T-helper 2 cell treated with Interferon-gamma antibody and Interleukin-4, amounts not matched to agents 5 μg/mL and 100 μg/mL, for 36 hours (primary cell): ENCODE measurements at regions not wholly inside any gene's neighbourhood (a gene's known extent, or its start where the extent isn't known, plus 50 kb on each side); places are given as distances from the start of the nearest gene placed in this dataset.

Experiments
- DNase-seq: peaks from one replicate; pipeline ENCODE4 v3.0.0; 2021; ENCODE audit warnings: low spot score
- H3K27ac Mint-ChIP-seq: one replicate; pipeline ENCODE4 v1.8.0; 2021; ENCODE audit warnings: mild to moderate bottlenecking, mixed read lengths
- H3K27me3 Mint-ChIP-seq: one replicate; pipeline ENCODE4 v1.8.0; 2021; ENCODE audit warnings: low read depth, mixed read lengths
- H3K36me3 Mint-ChIP-seq: one replicate; pipeline ENCODE4 v1.8.0; 2021; ENCODE audit warnings: low read depth, mixed read lengths
- H3K4me1 Mint-ChIP-seq: one replicate; pipeline ENCODE4 v1.8.0; 2021; ENCODE audit warnings: low read depth, mixed read lengths
- H3K4me3 Mint-ChIP-seq: one replicate; pipeline ENCODE4 v1.8.0; 2022; ENCODE audit warnings: mild to moderate bottlenecking, moderate library complexity, mixed read lengths
- H3K9me3 Mint-ChIP-seq: one replicate; pipeline ENCODE4 v1.8.0; 2021; ENCODE audit warnings: mixed read lengths

DNA sequence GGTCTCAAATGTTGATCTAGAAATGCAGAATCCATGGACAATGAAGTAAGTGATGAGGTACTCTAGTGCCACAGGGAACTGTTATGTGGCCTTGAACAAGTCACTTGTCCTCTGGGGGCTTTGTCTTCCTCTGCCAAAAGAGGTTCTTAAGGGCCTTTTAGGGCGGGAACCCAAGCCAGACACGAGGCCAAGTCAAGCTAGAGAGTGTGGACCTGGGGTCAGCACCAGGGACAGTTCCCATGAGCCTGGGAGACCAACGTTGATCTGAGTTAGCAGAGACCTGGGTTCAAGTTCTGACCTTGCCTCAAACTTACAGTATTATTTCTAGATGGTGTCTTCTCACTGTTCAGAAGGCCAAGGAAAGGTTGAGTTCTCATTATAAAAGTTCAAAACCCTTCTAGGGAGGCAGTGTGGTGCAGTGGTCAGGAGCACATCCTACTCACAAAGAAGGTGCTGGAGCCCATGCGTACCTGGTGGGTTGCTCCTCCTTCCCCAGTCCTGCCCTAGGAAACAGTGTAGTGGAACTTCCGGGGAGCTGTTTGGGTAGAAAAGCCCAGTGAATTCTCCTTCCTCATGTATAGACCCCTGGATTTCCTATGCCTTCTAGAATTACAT, 121.5 kb downstream of the CHST1 start:
- Mint-ChIP-seq H3K27ac (no peak overlapping the region), H3K4me1 (no peaks in the 10 kb centered on the region), H3K27me3 (peaks cover 2% of the 10 kb centered on the region), H3K4me3 (no peak overlapping the region), H3K9me3 (no peaks in the 10 kb centered on the region), H3K36me3 (no peaks in the 10 kb centered on the region)
- DNase-seq: no peak

GRCh38 chr11:45543081-45543480, 122.3 kb downstream of the CHST1 start:
- Mint-ChIP-seq H3K4me1 (no peaks in the 10 kb centered on the region), H3K4me3 (no peak overlapping the region), H3K27ac (no peak overlapping the region), H3K9me3 (no peaks in the 10 kb centered on the region), H3K27me3 (peaks cover 2% of the 10 kb centered on the region), H3K36me3 (no peaks in the 10 kb centered on the region)
- DNase-seq: no peak

DNA sequence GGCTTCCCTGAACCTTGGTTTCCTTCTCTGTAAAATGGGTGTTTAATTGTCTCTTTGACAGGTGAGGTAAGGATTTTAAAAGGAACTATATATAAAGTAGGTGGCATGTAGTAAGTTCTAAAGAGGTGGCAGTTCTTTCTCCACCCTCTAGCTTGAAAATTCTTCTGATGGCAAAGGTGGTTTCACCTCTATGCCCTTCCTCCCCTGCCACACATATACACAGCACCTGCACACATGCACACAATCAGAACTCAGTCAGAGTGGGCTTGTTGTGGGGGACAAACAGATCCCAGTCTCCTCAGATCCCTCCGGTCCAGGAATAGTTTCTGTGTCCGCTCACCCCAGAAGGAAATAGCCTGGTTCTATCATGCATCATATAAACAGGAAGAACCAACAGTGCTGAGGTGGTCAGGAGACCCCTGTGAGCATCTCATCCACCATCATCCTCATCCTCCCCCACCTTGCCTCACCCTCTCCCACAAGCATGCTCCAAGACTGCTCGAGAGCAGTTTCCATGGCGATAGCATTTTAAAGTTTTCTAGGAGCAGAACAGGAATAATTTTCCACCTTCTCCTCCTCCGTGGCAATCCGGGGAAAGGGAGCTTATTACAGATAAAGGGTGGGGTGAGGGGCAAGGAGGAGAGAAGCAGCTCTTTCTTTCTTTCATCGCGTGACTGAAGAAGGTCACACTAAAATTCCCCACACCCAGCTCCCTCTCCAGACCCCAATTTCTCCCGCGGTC, 123.6 kb downstream of the CHST1 start:
- H3K27me3 Mint-ChIP-seq: peaks cover 2% of the 10 kb centered on the region

GRCh38 chr11:45538939-45539338, 126.5 kb downstream of the CHST1 start:
- Mint-ChIP-seq H3K36me3 (no peaks in the 10 kb centered on the region), H3K27me3 (peaks cover 2% of the 10 kb centered on the region), H3K4me1 (no peaks in the 10 kb centered on the region), H3K9me3 (no peaks in the 10 kb centered on the region), H3K27ac (no peak overlapping the region), H3K4me3 (no peak overlapping the region)
- no peak for DNase-seq

More for the DNA sequence above, 123.6 kb downstream of the CHST1 start:
- H3K4me3 Mint-ChIP-seq: no peak overlapping the region
- H3K4me1 Mint-ChIP-seq: no peaks in the 10 kb centered on the region
- DNase-seq: no peak
- H3K27ac Mint-ChIP-seq: no peak overlapping the region
- no peaks in the 10 kb centered on the region for H3K9me3 Mint-ChIP-seq
- no peaks in the 10 kb centered on the region for H3K36me3 Mint-ChIP-seq

- Mint-ChIP-seq H3K27ac (no peak overlapping the region), H3K4me1 (no peaks in the 10 kb centered on the region), H3K4me3 (no peak overlapping the region), H3K36me3 (no peaks in the 10 kb centered on the region), H3K27me3 (peaks cover 2% of the 10 kb centered on the region), H3K9me3 (no peaks in the 10 kb centered on the region)
- DNase-seq: no peak
Measured at GRCh38 chr11:45538363-45538762, 127.1 kb downstream of the CHST1 start.

GRCh38 chr11:45537614-45538013, 127.8 kb downstream of the CHST1 start:
- Mint-ChIP-seq H3K4me3 (no peak overlapping the region), H3K27me3 (peaks cover 2% of the 10 kb centered on the region), H3K9me3 (no peaks in the 10 kb centered on the region), H3K4me1 (no peaks in the 10 kb centered on the region), H3K27ac (no peak overlapping the region), H3K36me3 (no peaks in the 10 kb centered on the region)
- DNase-seq: no peak

GRCh38 chr11:45535033-45535432, 130.4 kb downstream of the CHST1 start:
- Mint-ChIP-seq H3K9me3 (no peaks in the 10 kb centered on the region), H3K4me3 (no peak overlapping the region), H3K27me3 (no peaks in the 10 kb centered on the region), H3K27ac (no peak overlapping the region), H3K4me1 (no peaks in the 10 kb centered on the region), H3K36me3 (no peaks in the 10 kb centered on the region)
- no peak for DNase-seq

DNA sequence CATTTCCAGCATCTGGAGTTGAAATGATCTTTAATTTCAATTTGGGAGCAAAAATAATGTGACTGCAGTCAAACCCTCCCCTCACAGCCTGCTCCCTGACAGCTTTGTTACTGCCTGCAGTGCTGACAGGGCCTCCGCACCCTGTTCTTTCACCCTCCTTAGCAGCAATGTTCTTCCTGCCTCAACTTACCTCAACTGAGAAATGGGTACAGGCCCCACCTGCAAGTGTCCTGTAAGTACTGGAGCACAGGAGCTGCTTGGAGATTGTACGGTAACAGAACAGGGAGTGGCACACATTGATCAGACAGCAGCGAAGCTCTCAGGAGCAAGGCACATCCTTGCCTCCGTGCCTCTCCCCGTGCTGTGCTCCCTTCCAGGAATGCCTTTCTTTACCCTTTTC, 131.3 kb downstream of the CHST1 start:
- no peaks in the 10 kb centered on the region for H3K36me3 Mint-ChIP-seq
- no peak overlapping the region for H3K4me3 Mint-ChIP-seq

DNA sequence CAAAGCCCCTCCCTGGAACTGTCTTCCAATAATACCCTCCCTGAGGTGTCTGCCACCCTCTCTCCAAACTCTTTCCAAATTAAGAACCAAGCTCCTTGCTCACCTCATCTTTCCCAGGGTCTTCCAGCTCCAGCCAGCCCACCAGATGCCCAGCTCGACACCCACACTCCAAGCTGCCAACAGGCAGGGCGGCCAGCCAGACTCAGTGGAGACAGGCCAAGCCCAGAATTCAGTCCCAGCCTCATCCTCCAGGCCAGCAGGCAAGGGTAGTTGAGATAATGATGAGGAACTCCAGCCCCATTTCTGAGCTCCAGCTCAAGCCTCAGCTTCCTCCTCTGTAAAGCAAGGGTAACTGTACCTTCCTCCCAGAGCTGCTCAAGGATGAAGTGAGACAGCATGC, 132.9 kb downstream of the CHST1 start:
- H3K4me3 Mint-ChIP-seq: no peak overlapping the region
- H3K9me3 Mint-ChIP-seq: no peaks in the 10 kb centered on the region
- H3K27me3 Mint-ChIP-seq: no peaks in the 10 kb centered on the region
- no peak for DNase-seq
- peaks cover 5% of the 10 kb centered on the region for H3K4me1 Mint-ChIP-seq
- no peak overlapping the region for H3K27ac Mint-ChIP-seq
- no peaks in the 10 kb centered on the region for H3K36me3 Mint-ChIP-seq

More for the DNA sequence above, 131.3 kb downstream of the CHST1 start:
- no peak for DNase-seq
- H3K4me1 Mint-ChIP-seq: no peaks in the 10 kb centered on the region
- H3K9me3 Mint-ChIP-seq: no peaks in the 10 kb centered on the region
- no peaks in the 10 kb centered on the region for H3K27me3 Mint-ChIP-seq
- H3K27ac Mint-ChIP-seq: no peak overlapping the region

- H3K4me1 Mint-ChIP-seq: peaks cover 5% of the 10 kb centered on the region
Measured at GRCh38 chr11:45530776-45531175, 134.6 kb downstream of the CHST1 start.

GRCh38 chr11:45530111-45530510, 135.3 kb downstream of the CHST1 start:
- no peak overlapping the region for H3K27ac Mint-ChIP-seq
- DNase-seq: no peak
- no peak overlapping the region for H3K4me3 Mint-ChIP-seq
- no peaks in the 10 kb centered on the region for H3K36me3 Mint-ChIP-seq
- H3K9me3 Mint-ChIP-seq: no peaks in the 10 kb centered on the region
- H3K4me1 Mint-ChIP-seq: peaks cover 5% of the 10 kb centered on the region
- no peaks in the 10 kb centered on the region for H3K27me3 Mint-ChIP-seq

More at GRCh38 chr11:45530776-45531175, 134.6 kb downstream of the CHST1 start:
- Mint-ChIP-seq H3K27ac (no peak overlapping the region), H3K4me3 (no peak overlapping the region), H3K9me3 (no peaks in the 10 kb centered on the region), H3K36me3 (no peaks in the 10 kb centered on the region), H3K27me3 (no peaks in the 10 kb centered on the region)
- no peak for DNase-seq

- no peak overlapping the region for H3K27ac Mint-ChIP-seq
- H3K27me3 Mint-ChIP-seq: no peaks in the 10 kb centered on the region
- no peaks in the 10 kb centered on the region for H3K36me3 Mint-ChIP-seq
- H3K4me1 Mint-ChIP-seq: peaks cover 5% of the 10 kb centered on the region
- DNase-seq: no peak
- no peak overlapping the region for H3K4me3 Mint-ChIP-seq
- H3K9me3 Mint-ChIP-seq: no peaks in the 10 kb centered on the region
Measured at GRCh38 chr11:45528435-45528834, 137.0 kb downstream of the CHST1 start.

- Mint-ChIP-seq H3K27ac (no peak overlapping the region), H3K9me3 (peaks cover under 1% of the 10 kb centered on the region), H3K4me1 (peaks cover 5% of the 10 kb centered on the region), H3K27me3 (no peaks in the 10 kb centered on the region), H3K4me3 (no peak overlapping the region), H3K36me3 (no peaks in the 10 kb centered on the region)
- peak; percentile 17 for DNase-seq
Measured at GRCh38 chr11:45527898-45528297, 137.5 kb downstream of the CHST1 start.

GRCh38 chr11:45525393-45525792, 140.0 kb downstream of the CHST1 start:
- Mint-ChIP-seq H3K4me3 (no peak overlapping the region), H3K27me3 (no peaks in the 10 kb centered on the region), H3K36me3 (no peaks in the 10 kb centered on the region), H3K4me1 (peaks cover 5% of the 10 kb centered on the region), H3K27ac (no peak overlapping the region), H3K9me3 (peaks cover 5% of the 10 kb centered on the region)
- DNase-seq: no peak

GRCh38 chr11:45523760-45524159, 141.7 kb downstream of the CHST1 start:
- no peaks in the 10 kb centered on the region for H3K27me3 Mint-ChIP-seq
- DNase-seq: no peak
- H3K36me3 Mint-ChIP-seq: no peaks in the 10 kb centered on the region
- peaks cover 5% of the 10 kb centered on the region for H3K9me3 Mint-ChIP-seq
- no peak overlapping the region for H3K27ac Mint-ChIP-seq
- H3K4me1 Mint-ChIP-seq: peaks cover 5% of the 10 kb centered on the region
- no peak overlapping the region for H3K4me3 Mint-ChIP-seq
